ENCODE measurements at regions not wholly inside any gene's neighbourhood (a gene's known extent, or its start where the extent isn't known, plus 50 kb on each side); places are given as distances from the start of the nearest gene placed in this dataset.

- TF ChIP-seq CTCF (IDR thresholded peaks at IDR 0.05) (no peak), POLR2A (IDR thresholded peaks at IDR 0.05) (no peak)
Observed at GRCh38 chr11:104484804-104485554, 321.0 kb upstream of the PDGFD start.
